Coronary artery (tissue), 2 donors: ENCODE measurements at regions not wholly inside any gene's neighbourhood (a gene's known extent, or its start where the extent isn't known, plus 50 kb on each side); places are given as distances from the start of the nearest gene placed in this dataset.

Source experiments
- DNase-seq: peaks from one replicate; pipeline ENCODE4 v3.0.0-alpha.2; 2017; ENCODE audit warnings: low spot score
- H3K27ac ChIP-seq, 2 donors: fragments of 200-600 bp; sonication (generic); one replicate each; pipeline ENCODE4 v1.5.1; 2016 to 2019
- H3K4me3 ChIP-seq: fragments of 200-600 bp; sonication (generic); 2 replicates; pipeline ENCODE4 v1.5.1; 2016; ENCODE audit warnings: mild to moderate bottlenecking, moderate library complexity
- TF ChIP-seq, protein P1 (sequence below): fragments of 200-600 bp; sonication (generic); IDR thresholded peaks from one replicate; pipeline ENCODE4 v1.5.1; 2019; ENCODE audit warnings: antibody characterized with exemption

DNA sequence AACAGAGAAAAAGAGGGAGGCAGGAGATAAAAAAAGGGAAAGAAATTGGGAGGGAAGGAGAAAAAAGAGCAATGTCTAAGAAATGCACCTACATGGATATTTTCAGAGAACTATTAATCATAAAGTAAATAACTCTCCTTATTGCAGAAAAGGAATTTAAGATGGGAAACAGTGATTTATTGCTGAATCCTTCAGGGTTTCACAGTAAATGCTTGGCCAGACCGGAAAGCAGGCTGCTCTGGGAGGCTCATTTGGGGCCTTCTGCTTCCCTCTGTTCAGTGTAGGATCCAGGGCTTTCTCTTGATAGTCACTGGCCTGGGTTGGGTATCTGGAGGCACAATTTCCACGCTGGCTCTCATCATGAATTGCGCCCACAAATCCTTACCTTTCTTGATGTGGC lies 324.3 kb upstream of the SORL1-AS1 start:
- peak overlapping the region in 1 of 2 donors; percentile 27 for H3K27ac ChIP-seq
- no peak overlapping the region for H3K4me3 ChIP-seq
- TF ChIP-seq, protein P1, sequence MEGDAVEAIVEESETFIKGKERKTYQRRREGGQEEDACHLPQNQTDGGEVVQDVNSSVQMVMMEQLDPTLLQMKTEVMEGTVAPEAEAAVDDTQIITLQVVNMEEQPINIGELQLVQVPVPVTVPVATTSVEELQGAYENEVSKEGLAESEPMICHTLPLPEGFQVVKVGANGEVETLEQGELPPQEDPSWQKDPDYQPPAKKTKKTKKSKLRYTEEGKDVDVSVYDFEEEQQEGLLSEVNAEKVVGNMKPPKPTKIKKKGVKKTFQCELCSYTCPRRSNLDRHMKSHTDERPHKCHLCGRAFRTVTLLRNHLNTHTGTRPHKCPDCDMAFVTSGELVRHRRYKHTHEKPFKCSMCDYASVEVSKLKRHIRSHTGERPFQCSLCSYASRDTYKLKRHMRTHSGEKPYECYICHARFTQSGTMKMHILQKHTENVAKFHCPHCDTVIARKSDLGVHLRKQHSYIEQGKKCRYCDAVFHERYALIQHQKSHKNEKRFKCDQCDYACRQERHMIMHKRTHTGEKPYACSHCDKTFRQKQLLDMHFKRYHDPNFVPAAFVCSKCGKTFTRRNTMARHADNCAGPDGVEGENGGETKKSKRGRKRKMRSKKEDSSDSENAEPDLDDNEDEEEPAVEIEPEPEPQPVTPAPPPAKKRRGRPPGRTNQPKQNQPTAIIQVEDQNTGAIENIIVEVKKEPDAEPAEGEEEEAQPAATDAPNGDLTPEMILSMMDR: no peak
- DNase-seq: no peak

DNA sequence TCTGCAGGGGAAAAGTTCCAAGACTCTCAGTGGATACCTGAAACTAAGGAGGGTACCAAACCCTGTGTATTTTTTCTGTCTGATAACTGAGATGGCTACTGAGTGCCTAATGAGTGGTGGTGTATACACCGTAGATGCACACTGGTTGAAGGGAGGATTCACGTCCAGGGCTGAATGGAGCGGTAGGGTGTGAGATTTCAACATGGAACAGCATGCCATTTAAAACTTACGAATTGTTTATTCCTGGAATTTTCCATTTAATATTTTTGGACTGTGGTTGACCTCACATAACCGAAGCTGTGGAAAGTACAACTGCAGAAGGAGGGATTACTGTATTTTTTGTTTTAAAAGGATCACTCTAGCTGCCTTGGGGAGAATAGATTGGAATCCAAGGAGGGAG lies 322.5 kb upstream of the SORL1-AS1 start:
- H3K27ac ChIP-seq: peak overlapping the region in 1 of 2 donors; percentile 45
- DNase-seq: no peak
- TF ChIP-seq, protein P1: no peak
- H3K4me3 ChIP-seq: no peak overlapping the region

DNA sequence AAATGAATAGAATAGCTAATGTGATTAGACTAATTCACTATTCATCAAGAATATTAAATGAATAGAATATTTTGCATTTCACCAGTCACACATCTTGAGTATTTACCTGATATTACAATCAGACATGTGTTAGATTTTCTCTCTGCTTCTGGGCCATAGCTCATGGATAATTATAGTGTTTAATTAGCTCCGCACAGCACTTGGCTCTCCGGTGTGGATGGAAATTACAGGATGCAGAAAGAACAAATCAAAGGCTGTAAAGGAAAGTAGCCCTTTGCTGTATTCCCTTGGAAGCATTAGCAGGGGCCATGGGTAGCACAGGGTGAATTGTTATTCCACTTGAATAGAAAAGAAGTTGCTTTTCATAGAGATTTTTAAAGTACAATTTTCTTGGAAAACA lies 320.3 kb upstream of the SORL1-AS1 start:
- TF ChIP-seq, protein P1: no peak
- Histone ChIP-seq H3K4me3 (no peak overlapping the region), H3K27ac (no peak overlapping the region)
- DNase-seq: no peak

DNA sequence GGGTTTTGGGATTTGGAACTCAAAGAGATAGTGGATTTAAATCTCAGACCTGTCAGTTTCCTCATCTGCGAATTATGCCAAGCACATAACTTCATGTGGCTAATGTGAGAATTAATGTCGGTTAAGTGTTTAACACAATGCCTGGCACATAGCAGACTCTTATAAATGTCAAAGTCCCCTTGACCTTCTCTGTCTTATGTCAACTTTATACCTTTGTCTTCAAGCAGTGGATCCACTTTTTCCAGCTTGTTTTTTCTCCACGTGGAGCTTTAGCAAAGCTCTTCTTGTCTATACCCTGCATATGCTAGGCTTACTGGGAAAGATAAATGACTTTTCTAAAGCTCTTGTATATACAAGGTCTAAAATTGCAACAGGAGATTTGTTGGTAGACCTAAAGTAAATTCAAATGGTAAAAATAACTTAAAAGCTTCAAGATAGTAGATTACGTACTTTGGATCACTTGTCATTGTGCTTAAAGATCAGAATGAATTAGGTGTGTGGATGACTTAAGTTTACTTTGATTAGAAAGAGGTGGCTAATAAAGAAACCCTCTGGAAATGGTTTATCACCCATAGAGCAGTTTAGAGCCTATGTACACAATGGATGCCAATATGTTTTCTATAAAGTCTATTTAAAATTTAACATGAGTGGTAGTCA lies 318.3 kb upstream of the SORL1-AS1 start:
- Histone ChIP-seq H3K27ac (no peak overlapping the region), H3K4me3 (no peak overlapping the region)
- DNase-seq: no peak
- TF ChIP-seq, protein P1: no peak

DNA sequence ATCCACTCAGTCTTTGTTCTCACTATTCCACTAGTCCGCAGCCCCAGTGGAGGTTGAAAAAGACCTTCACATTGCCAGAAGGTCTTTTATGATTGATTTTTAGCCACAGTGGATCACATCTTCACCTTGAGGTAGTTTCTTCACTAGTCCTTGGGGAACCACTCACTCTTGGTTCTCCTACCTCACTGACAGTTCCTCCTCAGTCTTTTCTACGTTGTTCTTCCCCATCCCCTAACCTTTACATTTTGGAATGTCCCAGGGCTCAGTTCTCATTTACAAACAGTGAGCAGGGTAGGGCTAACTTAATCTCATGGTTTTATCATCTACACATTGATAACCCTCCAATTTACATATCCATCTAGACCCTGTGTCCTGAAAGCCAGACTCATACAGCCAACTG lies 316.4 kb upstream of the SORL1-AS1 start:
- TF ChIP-seq, protein P1: no peak
- DNase-seq: no peak
- Histone ChIP-seq H3K4me3 (no peak overlapping the region), H3K27ac (no peak overlapping the region)

DNA sequence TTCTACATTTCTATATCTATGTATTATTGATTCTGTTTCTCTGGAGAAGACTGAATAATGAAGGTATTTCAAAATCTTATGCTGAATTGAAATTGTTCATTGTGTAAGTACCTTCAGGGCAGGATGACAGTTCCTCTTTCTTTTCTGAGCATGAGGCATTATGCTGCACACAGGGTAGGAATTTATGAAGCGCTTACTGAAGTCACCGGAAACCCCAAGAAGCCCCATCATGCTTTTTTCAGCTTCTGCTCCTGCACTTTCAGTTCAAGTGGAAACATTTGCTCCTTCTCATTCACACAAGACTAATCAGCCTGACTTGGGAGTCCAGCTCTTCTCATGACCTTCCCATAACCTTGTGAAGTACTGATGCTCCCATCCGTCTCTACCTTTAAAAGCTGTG lies 314.7 kb upstream of the SORL1-AS1 start:
- no peak overlapping the region for H3K27ac ChIP-seq
- TF ChIP-seq, protein P1: no peak
- no peak for DNase-seq
- H3K4me3 ChIP-seq: no peak overlapping the region

DNA sequence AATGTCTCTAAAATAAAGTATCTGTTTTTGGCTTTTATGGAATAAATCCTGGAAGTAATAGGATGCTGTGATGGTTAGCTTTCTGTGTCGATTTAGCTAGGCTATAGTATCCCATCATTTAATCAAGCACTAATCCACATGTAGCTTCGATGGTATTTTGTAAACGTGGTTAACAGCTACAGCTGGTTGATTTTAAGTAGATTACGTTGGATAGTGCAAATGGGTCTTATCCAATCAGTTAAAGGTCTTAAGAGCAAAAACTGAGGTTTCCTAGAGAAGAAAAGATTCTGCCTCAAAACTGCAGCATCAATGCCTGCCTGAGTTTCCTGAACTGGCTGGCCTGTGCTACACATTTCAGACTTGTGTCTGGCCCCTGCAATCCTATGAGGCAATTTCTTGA lies 314.2 kb upstream of the SORL1-AS1 start:
- Histone ChIP-seq H3K4me3 (no peak overlapping the region), H3K27ac (no peak overlapping the region)
- no peak for DNase-seq
- TF ChIP-seq, protein P1: no peak
